Posterior vena cava (tissue), 2 donors: ENCODE measurements at regions not wholly inside any gene's neighbourhood (a gene's known extent, or its start where the extent isn't known, plus 50 kb on each side); places are given as distances from the start of the nearest gene placed in this dataset.

Experiments used
- DNase-seq: peaks from one replicate; pipeline ENCODE4 v3.0.0-alpha.2; 2020; ENCODE audit warnings: low spot score
- intact Hi-C, 2 donors: fragments of 100-400 bp; cut with DNase I; formaldehyde crosslinking; loops; one replicate each; pipeline versions ENCODE4 v1.14.1 to v1.14.2; 2022 to 2023
- donor health status: DM: yes; HTN: yes; CAD: no.
- donor health status: DM: yes; HTN: yes; CAD: no.

DNA sequence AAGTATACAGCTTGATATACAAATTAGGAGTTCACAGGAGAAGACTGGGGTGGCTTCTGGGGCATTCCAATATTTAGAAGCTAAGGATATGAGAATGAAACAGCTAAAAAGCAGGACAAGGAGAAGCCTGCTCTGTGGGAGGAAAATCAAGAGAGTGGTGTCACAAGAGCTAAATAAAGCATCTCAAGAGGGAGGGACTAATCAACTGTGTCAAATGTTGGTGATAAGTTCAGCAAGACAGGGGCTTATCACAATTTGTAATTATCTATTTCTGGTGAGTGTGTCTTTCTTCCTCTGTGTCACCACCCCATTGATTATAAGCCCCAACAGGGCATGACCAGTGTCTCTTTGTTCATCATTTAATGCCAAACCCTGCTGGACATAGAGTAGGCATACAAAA lies 295.8 kb upstream of the DUSP10 start:
- DNase-seq, result no peak
- intact Hi-C loops, result no loop called here

DNA sequence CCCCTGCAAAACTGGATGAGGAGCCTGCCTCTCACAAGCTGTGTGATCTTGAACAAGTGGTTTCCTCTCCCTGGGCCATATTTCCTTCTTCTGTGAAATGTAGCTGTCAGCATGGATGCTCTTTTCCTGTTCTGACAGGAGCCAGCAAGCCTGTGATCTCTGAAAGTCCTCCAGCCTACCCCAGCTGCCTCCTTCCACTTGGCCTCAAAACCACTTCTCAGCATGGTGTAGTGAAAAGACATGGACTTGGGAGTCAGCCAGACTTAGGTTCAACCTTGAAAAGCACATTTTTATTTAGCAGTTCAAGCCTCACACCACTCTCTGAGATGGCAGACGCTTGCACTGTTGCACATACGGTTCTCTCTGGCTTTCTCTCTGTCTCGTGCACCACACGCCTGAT lies 292.9 kb upstream of the DUSP10 start:
- intact Hi-C loops, result no loop called here
- no peak for DNase-seq

DNA sequence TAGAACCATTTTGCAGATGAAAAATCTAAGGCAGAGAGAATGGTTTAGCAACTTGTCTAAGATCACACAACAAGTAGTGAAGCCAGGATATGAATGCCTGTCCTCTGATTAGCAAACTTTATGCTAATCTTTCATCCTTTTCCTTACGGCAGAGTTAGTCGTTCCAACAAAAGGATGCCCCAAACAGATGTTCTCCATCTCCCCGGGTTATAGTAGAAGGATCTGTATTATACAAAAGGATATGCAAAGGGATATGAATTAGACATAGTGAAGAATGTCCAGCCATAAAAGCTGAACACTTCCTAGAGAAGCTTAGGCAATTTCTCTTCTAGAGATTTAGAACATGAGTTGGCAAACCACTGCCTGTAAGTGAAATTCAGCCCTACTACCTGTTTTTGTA lies 291.6 kb upstream of the DUSP10 start:
- intact Hi-C loops, result no loop called here
- no peak for DNase-seq

DNA sequence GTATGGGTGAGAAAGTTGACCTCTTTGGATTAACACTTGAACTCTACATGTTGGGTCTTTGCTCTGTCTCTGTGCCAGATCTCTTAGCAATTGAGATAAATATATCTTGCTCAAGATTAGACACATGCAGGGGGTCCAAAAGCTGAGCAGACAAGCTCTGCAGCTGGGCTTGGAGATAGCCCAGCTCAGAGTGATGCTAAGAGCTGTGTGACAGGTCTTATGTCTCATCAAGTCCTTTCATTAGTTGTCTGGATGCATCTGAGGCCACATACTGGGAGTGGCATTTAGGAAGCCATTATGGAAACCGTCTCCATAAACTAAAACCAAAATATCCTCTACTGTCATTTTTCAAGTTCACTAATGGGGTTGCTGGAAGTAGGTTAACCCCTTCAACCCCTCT lies 289.4 kb upstream of the DUSP10 start:
- intact Hi-C loops, result no loop called here
- no peak for DNase-seq

DNA sequence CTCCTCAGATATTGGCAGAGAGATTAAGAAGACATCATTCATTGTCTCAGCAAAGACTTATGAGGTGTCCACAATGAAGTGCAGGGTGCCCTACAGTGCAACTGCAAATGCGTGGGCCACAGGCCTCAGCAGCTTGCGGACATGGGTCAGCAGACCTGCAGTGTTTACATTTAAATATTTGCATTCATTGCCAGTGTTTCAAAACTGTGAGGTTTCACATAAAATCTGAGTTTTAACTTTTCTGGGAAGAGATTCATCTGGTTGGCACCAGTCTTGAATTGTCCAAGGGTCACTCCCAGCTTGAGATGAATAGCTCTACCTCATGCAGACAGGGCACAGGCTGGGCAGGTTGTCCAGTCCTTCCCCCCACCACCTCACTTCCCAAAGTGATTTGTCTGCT lies 286.8 kb upstream of the DUSP10 start:
- intact Hi-C loops, result no loop called here
- no peak for DNase-seq

DNA sequence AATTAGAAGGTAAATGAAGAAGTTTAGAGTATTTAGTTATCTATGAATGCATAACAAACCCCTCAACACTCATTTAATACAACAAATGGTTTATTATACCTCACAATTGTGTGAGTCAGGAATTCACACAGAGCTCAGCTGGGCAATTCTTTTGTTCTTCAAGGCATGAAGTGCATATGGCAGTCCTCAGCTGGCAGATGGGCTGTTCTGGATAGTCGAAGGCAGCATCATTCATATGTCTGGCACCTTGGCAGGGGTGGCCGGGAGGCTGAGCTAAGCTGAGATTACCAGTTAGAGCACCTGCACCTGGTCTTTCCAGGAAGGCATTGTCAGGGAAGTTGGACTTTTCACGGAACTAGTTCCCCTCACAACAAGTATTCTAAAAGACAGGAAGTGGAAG lies 286.2 kb upstream of the DUSP10 start:
- intact Hi-C loops, result no loop called here
- no peak for DNase-seq

DNA sequence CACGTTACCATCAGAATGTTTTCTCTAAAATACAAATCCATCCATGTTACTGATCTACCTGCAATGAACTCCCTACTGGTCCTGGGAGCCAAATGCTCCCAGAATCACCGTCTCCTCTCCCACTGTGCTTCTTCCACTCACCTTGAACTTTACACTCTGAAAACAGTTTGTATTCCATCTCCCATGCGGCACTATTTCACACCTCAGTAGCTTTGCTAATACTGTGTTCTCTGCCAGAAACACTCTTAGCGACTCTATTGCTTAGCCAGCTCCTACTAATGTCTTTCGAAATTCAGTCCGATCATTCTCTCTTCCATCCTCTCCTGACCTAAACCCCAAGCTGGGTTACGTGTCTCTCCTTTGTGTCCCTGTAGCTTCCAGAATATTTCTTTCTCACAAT lies 284.4 kb upstream of the DUSP10 start:
- intact Hi-C loops, result no loop called here
- no peak for DNase-seq

DNA sequence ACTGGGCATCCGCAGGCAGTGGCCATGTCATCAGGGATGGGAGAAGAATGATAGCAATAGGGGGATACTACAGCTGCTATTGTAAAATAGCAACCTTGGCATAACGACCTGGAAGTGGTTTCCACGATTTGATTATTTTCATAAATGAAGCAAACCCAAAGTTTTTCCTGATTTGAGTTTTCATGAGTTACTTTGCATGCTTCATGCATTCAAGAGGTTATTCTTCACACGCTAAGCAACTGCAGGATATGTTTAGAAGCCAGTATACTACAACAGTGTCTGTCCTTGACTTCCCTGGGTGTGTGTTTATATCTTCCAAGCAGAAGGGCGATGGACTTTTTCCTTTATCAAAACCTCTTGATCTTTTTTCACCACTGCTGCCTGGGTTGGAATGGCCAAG lies 281.1 kb upstream of the DUSP10 start:
- no peak for DNase-seq
- intact Hi-C loops, result no loop called here

DNA sequence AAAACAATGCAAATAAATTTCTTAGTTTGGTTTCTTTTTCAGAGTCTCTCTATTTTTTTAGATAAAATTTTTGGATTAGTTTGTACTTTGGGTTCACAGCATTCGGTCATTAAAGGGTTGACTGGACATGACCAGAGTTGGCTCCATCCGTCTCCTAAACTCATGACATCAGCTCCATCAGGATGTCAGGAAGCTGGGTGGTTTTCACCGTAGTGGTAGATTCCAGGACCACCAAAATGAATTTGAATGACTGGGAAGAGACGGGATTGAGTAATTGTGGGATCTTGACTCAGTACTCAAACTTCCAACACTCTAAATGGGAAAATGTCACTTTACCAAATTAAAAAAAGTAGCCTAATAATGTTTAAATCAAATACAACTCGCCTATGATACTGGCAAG lies 279.2 kb upstream of the DUSP10 start:
- intact Hi-C loops, result no loop called here
- no peak for DNase-seq

DNA sequence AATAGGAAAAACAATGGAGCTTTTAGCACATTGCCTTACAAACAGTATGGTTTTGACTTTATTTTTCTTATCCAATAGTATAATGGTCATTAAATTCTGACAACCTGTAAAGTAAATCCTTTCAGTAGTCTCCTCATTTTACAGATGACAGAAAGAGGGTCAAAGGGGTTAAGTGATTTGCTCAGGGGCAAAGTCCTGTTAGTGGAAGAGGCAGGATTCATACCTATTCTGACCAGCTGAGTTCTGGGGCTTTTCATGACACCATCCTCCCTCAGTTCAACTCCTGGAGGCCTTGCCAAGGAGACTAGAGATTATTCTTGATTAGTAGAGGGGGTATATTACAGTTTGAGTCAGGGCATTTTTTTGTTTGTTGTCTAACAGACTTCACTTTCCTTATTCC lies 278.7 kb upstream of the DUSP10 start:
- no peak for DNase-seq
- intact Hi-C loops, result no loop called here

DNA sequence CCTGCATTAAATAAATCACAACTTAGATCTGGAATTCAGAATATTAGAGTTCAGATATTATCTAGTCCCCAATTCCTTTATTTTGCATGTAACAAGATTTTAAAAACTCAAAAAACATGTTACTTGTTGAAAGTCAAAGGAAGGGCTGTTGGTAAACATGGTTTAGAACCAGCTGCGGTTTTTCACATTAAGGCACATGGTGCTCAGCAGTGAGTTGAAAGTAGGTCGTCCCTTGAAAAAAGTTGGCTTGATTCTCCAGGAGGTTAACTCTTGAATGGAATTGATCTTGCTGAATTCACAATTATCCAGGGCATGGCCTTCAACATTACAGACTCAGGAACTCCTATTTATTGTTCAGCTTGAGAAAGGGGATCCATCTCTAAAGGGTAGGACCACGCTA lies 277.1 kb upstream of the DUSP10 start:
- no peak for DNase-seq
- intact Hi-C loops, result no loop called here

DNA sequence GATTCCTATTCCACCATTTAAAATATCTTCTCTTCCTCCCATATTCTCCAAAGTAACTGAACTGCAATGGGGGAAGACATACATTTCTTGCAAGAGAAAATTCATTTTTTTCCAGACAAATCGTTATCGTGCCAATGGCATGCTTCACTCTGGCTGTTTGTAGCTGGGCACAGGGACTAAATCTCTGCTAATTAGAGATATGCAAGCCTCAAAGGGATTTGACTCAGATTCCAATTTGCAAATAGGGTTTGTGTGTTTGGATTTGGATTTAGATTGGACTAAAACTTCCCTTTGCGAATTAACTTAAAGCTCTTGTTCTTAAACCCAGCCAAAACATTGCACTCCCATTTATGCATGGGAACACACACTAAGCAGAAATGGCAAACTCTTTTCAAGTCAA lies 276.2 kb upstream of the DUSP10 start:
- intact Hi-C loops, result no loop called here
- no peak for DNase-seq

DNA sequence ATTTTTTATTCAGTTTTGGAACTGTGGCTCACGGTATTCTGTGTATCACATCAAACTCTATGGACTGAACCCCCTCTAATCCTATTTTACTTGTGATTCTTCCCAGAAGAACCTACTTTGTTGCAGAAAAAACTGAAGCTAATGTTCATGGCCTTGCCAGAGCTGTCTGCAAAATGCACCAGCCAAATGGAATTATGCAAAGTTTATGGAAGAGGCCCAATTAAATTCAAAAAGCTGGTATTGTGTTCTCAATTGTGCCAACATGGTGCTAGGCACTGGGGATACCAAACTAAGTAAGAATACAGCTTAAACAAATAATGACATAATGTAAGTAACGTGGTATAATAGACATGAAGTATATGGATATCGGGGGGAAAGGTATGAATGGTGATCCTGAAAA lies 273.8 kb upstream of the DUSP10 start:
- no peak for DNase-seq
- intact Hi-C loops, result no loop called here

DNA sequence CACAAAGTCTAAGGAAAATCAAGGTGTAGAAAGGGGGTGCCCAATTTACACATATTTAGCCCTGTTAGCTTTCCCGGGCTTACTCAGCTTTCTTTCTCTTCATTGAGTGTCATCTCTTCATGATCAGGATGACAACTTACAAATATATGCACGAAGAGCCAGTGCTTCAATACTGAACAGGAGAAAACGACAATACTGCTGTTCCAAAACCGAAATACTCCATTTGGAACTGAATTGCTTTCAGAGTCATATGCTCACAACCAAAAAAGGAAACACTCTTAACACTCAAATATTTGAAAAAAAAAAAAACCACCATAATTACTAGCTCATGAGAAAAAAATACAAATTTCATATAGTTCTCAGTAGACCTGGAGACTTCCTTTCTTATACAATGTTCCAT lies 272.1 kb upstream of the DUSP10 start:
- DNase-seq, result no peak
- intact Hi-C loops, result no loop called here

DNA sequence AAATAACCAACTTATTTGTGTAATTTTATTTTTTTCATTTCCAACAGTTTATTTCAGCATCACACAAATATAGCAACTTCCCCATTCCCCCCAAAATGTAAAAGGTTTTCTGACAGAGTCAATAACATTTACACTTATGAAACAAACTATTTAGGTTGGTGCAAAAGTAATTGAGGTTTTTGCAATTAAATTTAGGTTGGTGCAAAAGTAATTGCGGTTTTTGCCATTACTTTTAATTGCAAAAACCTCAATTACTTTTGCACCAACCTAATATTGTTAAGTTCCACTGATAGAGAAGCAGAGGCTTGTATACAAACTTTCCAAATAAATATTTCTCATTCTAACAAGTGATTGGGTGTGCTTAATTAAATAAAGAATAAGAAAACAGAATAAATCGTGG lies 270.9 kb upstream of the DUSP10 start:
- intact Hi-C loops, result no loop called here
- no peak for DNase-seq

DNA sequence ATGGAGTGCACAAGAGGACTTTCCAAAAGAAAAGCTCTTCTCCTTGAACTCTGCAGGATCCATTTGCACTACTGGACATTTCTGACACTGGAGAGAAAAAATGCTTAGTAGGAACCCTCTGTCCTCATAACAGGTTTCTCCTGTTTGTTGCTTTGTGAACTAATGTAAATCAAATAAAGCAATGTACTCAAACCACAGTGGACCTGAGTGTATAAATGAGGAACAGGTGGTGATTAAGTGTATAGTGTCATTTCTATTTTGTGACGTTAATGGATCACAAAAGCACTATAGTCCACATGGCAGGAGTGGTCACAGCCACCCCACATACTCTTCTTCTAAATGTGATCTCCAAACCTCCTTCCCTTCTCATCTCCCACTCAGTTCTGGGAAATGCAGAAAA lies 268.4 kb upstream of the DUSP10 start:
- intact Hi-C loops, result no loop called here
- DNase-seq, result no peak

DNA sequence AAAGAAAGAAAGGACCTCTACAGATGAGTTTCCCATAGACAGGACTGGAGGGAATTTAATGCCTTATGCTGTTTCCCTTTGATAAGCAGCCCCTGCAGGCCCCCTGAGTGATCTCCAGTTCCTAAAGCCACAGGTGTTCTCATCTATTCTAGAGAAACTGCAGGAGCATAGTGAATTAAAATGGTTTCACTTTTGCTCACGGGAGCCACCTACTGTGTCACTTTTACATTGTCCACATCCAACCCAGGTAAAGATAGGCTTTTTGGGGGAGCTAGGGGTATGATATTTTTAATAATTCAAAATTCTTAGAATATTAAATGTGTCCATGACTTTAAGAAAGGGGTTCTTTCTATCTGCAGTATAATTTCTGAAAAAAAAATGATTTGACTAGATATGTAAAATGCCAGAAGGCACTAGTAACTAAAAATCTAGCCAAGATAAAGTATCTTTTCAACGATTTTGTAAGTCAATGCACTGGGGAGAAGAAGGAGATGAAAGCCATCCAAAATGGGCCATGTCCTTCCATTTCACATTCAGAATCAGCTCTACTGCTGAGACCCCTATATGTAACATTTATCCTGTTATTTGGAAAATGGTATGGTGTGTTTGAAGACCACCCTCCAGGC lies 267.3 kb upstream of the DUSP10 start:
- intact Hi-C loops, result no loop called here
- DNase-seq, result no peak

DNA sequence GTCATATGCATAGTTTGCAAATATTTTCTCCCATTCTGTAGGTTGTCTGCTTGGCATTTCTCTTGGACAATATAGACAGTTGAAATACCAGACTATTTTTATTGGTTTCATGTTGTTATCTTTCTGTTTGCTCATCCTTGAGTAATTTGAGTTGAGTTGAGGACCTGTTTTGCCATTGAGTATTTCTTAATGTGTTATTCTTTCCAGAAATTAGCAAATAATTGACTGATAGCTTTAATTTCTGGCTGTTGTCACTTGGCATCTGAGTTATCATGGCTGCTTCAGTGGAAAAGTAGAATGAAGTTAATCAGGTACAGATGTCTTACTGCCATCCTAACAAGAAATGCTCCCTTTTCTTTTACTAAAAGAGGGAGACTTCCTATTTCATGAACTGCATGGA lies 264.8 kb upstream of the DUSP10 start:
- DNase-seq, result no peak
- intact Hi-C loops, result no loop called here

DNA sequence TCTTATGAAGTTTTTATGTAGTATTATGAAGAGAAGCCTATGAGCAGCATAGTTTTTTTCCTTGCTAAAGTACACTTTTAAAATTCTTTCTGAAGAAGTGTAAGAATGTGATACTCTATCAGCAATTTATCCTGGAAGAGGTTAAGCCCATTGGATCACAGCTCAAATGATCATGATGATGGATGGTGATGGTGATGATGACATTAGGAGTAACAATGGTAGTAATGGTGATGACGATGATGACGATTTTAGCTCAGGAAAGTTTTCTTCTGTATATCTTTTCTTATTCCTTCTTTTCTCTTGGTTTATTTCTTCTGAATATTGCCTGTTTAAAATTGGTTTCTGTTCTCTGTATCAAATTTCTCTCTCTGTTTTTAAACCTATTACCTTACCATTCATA lies 262.9 kb upstream of the DUSP10 start:
- intact Hi-C loops, result no loop called here
- DNase-seq, result no peak

DNA sequence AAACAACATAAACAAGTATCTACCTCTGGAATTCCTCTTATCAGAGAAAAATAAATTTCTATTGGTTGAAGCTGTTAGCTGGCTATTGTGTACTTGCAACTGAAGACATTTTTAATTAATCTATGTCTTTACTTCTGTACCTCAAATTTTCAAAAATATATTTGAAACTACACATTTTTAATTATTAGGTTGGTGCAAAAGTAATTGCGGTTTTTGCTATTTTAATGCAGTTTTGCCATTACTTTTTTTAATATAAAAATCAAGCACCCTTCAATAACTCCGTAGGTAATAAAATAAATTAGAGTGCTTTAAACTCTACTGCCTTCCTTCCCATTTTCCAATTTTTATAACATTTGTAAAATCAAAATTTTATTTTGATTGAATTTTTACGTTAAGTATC lies 262.1 kb upstream of the DUSP10 start:
- no peak for DNase-seq
- intact Hi-C loops, result no loop called here

DNA sequence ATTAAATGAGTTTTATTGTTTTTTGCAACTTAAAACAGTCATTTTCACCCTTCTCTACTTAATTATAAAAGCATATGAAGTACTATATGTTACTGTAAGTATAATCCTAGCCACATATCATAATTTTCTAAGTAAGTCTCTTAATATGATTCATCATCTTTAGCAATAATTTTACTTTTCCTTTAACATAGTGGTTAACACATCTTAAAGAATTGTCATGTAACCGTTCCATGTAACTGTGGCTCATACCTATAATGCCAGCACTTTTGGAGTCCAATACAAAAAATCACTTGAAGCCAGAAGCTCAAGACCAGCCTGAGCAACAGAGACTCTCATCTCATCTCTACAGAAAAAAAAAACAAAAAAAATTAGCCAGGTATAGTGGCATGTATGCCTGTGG lies 260.6 kb upstream of the DUSP10 start:
- intact Hi-C loops, result no loop called here
- no peak for DNase-seq

DNA sequence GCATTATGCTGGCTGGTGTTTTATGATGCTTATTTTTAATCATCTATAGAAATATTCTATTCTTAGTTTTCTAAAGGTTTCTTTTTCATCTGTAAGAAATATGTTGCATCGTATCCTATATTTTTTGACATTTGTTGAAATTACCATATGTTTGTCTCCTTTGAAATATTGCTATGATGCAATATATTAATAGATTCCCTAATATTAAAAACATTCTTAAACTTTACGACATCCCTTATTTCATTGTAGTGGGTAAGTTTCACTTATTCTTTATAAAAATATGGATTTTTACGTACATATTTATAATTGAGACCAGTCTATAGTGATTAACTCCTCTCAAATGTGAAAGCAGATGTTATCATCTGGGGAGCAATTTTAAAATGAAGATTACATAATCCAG lies 258.2 kb upstream of the DUSP10 start:
- DNase-seq, result no peak
- intact Hi-C loops, result no loop called here
